ENCODE measurements at regions not wholly inside any gene's neighbourhood (a gene's known extent, or its start where the extent isn't known, plus 50 kb on each side); places are given as distances from the start of the nearest gene placed in this dataset.
A peak's percentile ranks its signal among the peaks of the same experiment; 100 is the strongest.

DNA sequence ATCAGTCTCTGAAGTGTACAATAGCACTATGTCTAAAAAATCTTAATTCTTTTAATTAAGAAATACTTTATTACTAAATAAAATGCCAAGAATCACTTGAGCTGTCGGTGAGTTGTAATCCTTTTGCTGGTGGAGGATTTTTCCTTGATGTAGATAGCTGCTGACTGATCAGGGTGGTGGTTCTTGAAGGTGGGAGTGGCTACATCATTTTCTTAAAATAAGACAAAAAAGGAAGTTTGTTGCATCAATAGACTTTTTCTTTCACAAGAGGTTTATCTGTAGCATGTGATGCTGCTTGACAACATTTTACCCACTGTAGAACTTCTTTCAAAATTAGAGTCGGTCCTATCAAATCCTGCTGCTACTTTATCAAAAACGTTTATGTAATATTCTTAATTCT lies 68.8 kb upstream of the ZC4H2 start:
- Histone ChIP-seq H3K9me3 (ENCODE audit: severe bottlenecking) (no peaks in the 10 kb centered on the region), H3K27ac (ENCODE audit: poor library complexity, severe bottlenecking) (no peak overlapping the region), H3K27me3 (ENCODE audit: insufficient read depth, poor library complexity, severe bottlenecking) (no peaks in the 10 kb centered on the region), H3K4me1 (ENCODE audit: insufficient read depth, poor library complexity, severe bottlenecking) (no peaks in the 10 kb centered on the region), H3K36me3 (ENCODE audit: low read depth) (no peaks in the 10 kb centered on the region), H3K4me3 (ENCODE audit: severe bottlenecking) (no peak overlapping the region)
- DNase-seq (ENCODE audit: low spot score) (no peak), ATAC-seq (ENCODE audit: low read depth) (no peak)
- TF ChIP-seq, protein P1, sequence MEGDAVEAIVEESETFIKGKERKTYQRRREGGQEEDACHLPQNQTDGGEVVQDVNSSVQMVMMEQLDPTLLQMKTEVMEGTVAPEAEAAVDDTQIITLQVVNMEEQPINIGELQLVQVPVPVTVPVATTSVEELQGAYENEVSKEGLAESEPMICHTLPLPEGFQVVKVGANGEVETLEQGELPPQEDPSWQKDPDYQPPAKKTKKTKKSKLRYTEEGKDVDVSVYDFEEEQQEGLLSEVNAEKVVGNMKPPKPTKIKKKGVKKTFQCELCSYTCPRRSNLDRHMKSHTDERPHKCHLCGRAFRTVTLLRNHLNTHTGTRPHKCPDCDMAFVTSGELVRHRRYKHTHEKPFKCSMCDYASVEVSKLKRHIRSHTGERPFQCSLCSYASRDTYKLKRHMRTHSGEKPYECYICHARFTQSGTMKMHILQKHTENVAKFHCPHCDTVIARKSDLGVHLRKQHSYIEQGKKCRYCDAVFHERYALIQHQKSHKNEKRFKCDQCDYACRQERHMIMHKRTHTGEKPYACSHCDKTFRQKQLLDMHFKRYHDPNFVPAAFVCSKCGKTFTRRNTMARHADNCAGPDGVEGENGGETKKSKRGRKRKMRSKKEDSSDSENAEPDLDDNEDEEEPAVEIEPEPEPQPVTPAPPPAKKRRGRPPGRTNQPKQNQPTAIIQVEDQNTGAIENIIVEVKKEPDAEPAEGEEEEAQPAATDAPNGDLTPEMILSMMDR (IDR thresholded peaks at IDR 0.05; ENCODE audit: poor library complexity, severe bottlenecking) = no peak

DNA sequence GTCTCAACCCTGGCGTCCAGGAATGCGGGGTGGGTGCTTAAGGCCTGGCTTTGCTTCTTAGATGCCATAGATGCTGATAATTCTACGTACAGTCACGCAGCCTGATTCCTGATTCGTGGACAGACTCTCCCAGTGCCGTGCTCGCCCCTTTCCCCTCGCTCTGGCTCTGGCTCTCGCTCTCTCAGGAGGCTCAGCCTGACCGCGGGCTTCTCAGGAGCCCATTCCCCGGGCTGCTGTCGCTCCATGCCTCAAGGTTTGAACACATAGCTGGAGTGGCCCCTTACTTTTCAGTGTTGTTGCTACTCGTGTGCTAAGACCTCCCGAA lies 59.2 kb upstream of the ZC4H2 start:
- DNase-seq (ENCODE audit: low spot score) (no peak), ATAC-seq (ENCODE audit: low read depth) (peak; percentile 52; the same call in 2 of the 3 replicates)
- Histone ChIP-seq H3K27ac (ENCODE audit: poor library complexity, severe bottlenecking) (no peak overlapping the region), H3K36me3 (ENCODE audit: low read depth) (no peaks in the 10 kb centered on the region), H3K27me3 (ENCODE audit: insufficient read depth, poor library complexity, severe bottlenecking) (no peaks in the 10 kb centered on the region), H3K4me1 (ENCODE audit: insufficient read depth, poor library complexity, severe bottlenecking) (no peaks in the 10 kb centered on the region), H3K9me3 (ENCODE audit: severe bottlenecking) (no peaks in the 10 kb centered on the region), H3K4me3 (ENCODE audit: severe bottlenecking) (no peak overlapping the region)
- TF ChIP-seq, protein P1 (IDR thresholded peaks at IDR 0.05; ENCODE audit: poor library complexity, severe bottlenecking) = no peak

DNA sequence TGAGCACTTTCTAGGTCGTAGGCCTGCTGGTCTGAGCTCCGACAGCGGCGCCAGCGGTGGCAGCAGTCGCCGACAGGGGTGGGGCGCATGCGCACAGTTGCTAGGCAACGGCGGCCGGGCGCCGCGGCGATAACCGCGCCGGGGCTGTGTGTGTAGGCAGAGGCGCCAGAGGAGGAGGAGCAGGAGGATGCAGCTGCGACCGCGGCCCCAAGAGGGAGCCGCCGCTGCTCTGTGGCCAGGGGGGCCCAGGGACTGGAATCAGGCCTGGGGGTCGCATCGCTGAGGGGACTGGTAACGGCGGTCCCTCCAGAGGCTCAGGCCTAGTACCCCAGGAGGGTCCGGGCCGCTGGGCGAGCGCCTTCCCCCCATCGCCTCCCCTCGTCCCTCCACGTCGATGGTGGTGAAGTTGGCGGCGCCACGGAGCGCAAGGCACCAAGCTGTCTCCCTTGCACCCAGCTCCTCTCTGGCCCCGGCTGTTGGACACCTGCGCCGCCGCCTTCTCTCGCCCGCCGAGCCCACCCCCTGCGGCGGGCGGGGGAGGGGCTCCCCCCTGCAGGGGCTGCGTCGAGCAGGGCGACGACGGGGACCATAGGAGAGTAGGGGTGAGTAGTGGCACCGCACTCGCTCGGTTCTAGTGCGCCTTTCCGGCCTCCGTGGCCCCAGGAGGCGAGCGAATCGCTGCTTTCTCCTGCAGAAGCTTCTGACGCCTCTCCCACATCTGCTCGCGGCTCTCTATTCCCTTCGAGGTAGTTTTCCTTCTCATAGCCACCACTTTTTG lies 58.6 kb upstream of the ZC4H2 start, which contains the start of gene ZC3H12B:
TSS of gene ZC3H12B (plus strand) at position 159 of the 778 bp plus-strand sequence.
- TF ChIP-seq, protein P1 (IDR thresholded peaks at IDR 0.05; ENCODE audit: poor library complexity, severe bottlenecking) = peak; percentile 8
- ATAC-seq (ENCODE audit: low read depth) (peak; percentile 74), DNase-seq (ENCODE audit: low spot score) (peak; percentile 29)
- Histone ChIP-seq H3K27ac (ENCODE audit: poor library complexity, severe bottlenecking) (no peak within 1 kb of the TSS), H3K36me3 (ENCODE audit: low read depth) (no peaks in the 10 kb centered on the region), H3K9me3 (ENCODE audit: severe bottlenecking) (no peaks in the 10 kb centered on the region), H3K27me3 (ENCODE audit: insufficient read depth, poor library complexity, severe bottlenecking) (no peaks in the 10 kb centered on the region), H3K4me1 (ENCODE audit: insufficient read depth, poor library complexity, severe bottlenecking) (no peaks in the 10 kb centered on the region), H3K4me3 (ENCODE audit: severe bottlenecking) (peak within 1 kb of the TSS; percentile 14)

DNA sequence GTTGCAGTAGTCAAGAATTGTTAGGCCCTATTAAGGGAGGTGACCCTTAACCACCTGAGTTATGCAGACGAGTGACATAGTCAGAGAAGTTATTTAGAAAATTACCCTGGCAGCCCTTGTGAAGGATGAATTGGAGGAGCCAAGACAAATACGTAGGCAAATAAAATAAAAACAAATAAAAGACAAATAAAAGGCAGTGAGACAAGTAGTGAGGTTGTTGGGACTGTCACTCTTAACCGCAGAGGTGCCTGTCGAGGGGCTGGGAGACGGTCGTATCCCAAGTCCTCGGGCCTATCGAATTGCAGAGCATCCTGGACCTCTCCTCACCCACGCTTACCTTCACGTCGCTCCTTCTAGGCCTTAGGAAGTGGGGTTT lies 58.0 kb upstream of the ZC4H2 start:
- no peak for DNase-seq (ENCODE audit: low spot score)
- Histone ChIP-seq H3K27ac (ENCODE audit: poor library complexity, severe bottlenecking) (no peak overlapping the region), H3K4me3 (ENCODE audit: severe bottlenecking) (peak overlapping the region; percentile 14)

More for the DNA sequence above, 58.0 kb upstream of the ZC4H2 start:
- Histone ChIP-seq H3K9me3 (ENCODE audit: severe bottlenecking) (no peaks in the 10 kb centered on the region), H3K27me3 (ENCODE audit: insufficient read depth, poor library complexity, severe bottlenecking) (no peaks in the 10 kb centered on the region), H3K4me1 (ENCODE audit: insufficient read depth, poor library complexity, severe bottlenecking) (no peaks in the 10 kb centered on the region), H3K36me3 (ENCODE audit: low read depth) (no peaks in the 10 kb centered on the region)
- TF ChIP-seq, protein P1 (IDR thresholded peaks at IDR 0.05; ENCODE audit: poor library complexity, severe bottlenecking) = no peak
- ATAC-seq (ENCODE audit: low read depth) = no peak; the same call in 2 of the 3 replicates
